OCI-M1 (cell line): ENCODE measurements at regions not wholly inside any gene's neighbourhood (a gene's known extent, or its start where the extent isn't known, plus 50 kb on each side); places are given as distances from the start of the nearest gene placed in this dataset.
A peak's percentile ranks its signal among the peaks of the same experiment; 100 is the strongest.
"Not testable (repeated sequence)": the region's sequence is repeated elsewhere in the genome, so short reads cannot be mapped to it uniquely, and the experiment has no call there.

Experiments
- DNase-seq: peaks from one replicate; lab custom pipeline; 2025; lab: John Stamatoyannopoulos, UW

DNA sequence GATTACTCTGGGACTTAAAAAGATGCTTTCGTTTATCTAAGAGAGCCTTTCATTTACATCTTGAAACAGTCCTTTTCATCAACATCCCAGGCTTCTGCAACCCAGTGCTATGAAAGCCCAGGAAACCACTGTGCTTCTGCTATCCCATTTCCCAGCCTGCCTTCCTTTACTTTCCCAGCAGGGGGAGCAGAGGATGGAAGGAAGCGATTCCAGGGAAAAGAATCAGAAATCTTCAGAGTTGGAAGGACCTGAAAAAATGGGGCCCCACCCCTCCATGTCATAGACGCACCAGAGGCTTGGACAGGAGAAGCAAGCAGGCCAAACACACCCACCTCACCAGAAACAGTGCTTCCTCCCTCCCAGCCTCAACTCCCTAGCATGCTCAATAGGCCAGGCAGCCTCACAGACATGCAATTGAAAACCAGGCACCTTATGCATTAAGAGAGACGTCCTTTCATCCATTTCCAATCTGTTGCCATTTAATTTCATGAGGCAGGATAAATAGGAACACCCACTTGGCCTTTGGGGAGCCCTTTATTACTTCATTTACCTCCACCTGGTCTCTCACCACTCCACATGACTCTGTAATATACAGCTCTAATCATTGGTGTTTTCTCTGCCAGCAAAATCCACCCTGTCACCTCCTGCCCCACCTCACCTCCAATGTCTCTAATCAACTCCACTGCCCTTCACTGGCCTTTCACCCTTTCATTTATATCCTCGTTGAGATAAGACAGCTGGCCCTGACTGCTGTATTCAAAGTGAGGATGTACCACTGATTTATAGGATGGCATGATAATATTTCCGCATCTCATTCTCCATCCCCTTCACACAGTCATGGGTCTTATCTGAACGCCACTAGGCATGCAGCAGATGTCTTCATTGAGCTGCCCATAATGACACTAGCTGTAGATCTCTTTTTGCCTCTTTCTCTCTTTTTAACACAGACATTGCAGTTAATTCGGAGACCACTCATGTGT lies 583.9 kb downstream of the NTRK3 start:
- DNase-seq, result peak; percentile 24

DNA sequence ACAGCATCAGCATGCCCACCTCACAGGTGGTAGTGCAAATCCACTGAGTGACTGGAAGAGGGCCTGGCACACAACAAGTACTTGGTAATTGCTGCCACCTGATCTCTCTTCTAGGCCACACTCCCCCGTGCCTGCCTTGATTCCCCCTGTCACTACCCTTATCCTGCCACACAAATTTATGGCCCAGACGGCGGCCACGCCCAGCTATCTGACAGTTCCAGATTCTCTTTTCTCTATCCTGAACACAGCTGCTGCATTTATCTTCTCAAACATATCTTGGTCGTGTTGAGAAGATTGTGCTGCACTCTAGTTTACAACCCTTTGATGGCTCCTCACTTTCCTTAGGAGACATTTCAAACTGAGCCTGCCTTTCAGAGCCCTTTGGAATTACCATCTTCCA lies 585.2 kb downstream of the NTRK3 start:
- DNase-seq, result peak; percentile 84

- no peak for DNase-seq
These were observed 586.7 kb downstream of the NTRK3 start for GRCh38 chr15:87669846-87670245.

DNA sequence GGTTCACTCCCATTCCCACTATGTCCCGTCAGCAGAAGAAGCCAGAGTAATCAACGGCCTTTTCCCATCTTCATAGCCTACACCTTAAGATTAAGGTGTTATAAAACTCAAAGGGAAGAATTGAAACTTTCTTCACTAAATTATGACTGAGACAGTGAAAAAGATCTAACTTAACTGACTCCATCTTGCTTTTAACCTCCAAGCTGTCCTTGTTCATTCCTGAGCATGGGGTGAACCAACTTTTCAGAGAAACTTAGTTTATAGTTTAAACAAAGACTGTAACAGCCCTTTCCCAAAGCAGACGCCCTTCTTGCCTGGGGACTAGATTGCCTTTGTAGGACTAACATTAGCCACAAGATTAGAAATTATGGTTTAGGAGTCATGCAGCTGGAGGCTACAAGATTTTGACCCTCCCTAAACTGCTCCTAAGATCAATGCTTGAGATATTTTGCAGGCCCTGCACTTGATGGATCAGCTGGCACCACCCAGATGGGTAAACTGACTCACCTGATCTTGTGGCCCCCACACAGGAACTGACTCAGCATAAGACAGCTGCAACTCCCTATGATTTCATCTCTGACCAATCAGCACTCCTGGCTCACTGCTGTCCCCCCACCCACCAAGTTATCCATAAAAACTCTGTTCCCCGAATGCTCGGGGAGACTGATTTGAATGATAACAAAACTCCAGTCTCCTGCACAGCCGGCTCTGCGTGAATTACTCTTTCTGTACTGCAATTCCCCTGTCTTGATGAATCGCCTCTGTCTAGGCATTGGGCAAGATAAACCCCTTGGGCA lies 587.6 kb downstream of the NTRK3 start:
- not testable (repeated sequence) for DNase-seq

GRCh38 chr15:87667643-87668042 lies 588.9 kb downstream of the NTRK3 start:
- peak; percentile 33 for DNase-seq

GRCh38 chr15:87662575-87662974 lies 594.0 kb downstream of the NTRK3 start:
- DNase-seq, result no peak

DNA sequence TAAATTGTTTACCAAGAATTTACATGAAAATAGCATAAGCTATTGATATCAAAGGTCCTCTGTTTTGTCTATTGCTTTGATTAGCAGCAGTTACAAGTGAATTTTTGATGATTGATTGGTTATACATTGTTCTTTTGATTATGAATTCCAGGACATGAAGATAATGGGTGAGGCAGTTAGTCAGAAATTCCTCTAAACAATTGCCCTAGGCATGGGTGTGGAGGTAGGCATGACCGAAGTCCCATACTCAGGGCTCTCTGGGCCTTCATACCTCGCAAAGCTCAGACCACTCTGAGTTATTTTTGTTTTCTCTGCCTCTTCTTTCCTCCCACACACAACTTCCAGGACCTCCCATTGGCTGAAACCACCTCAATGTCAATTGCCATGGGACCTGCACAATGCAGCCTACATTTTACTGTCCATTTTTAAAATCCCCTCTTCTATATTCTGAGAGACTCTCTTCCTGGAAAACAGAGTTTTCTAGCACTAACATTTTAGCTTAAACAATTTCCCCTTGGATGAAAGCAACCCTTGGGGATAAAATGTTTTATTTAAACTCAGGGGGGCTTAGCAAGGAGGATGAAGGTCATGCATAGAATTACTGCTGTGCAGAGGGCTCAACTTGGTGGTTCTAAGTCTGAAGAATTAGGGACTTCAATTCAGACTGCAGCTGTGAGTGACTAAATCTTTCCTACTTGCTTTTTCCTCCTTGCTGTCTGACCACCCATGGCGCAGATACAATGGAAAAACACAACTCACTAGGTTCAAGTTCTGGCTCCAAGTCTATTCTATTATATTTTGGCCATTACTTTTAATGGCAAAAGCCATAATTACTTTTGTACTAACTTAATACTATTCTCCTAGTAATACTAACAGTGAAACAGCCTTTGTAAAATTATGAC lies 594.8 kb downstream of the NTRK3 start:
- peak; percentile 7 for DNase-seq

GRCh38 chr15:87660251-87661129 lies 596.0 kb downstream of the NTRK3 start:
- DNase-seq, result peak; percentile 39

GRCh38 chr15:87656372-87656771 lies 600.2 kb downstream of the NTRK3 start:
- no peak for DNase-seq

- DNase-seq, result peak; percentile 52
These were observed 602.9 kb downstream of the NTRK3 start for GRCh38 chr15:87653646-87654045.

GRCh38 chr15:87649175-87649574 lies 607.4 kb downstream of the NTRK3 start:
- no peak for DNase-seq

- DNase-seq, result no peak
These were observed 608.3 kb downstream of the NTRK3 start for GRCh38 chr15:87648278-87648677.

- DNase-seq, result no peak
These were observed 610.8 kb downstream of the NTRK3 start for GRCh38 chr15:87645723-87646122.

GRCh38 chr15:87642997-87643396 lies 613.5 kb downstream of the NTRK3 start:
- not testable (repeated sequence) for DNase-seq

GRCh38 chr15:87639305-87640011 lies 617.1 kb downstream of the NTRK3 start:
- DNase-seq, result no peak

DNA sequence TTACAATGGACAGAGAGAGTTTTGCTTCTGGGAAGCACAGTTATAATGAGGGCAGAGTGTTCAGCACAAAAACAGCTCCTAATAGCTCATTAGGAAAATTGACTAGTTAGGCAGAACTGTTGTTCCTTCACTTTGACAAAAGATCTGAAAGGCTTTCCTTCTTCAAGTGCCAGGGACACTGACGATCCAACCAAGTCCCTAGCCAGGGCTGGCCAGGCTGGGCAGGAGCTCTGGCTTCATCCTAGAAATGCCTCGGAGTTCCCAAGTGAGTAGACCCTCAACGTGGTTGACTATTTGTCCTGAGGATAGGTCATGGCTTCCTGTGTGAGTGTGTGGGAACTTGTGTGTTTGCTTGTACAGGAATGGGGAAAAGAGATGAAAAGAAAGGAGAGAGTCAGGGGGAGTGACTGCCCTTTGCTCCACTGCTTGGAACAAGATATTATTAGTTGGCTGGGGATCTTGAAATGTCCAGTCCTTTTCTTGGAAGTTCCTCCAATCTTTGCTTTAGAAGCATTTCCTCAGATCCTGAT lies 617.9 kb downstream of the NTRK3 start:
- no peak for DNase-seq

GRCh38 chr15:87634361-87634760 lies 622.2 kb downstream of the NTRK3 start:
- no peak for DNase-seq

DNA sequence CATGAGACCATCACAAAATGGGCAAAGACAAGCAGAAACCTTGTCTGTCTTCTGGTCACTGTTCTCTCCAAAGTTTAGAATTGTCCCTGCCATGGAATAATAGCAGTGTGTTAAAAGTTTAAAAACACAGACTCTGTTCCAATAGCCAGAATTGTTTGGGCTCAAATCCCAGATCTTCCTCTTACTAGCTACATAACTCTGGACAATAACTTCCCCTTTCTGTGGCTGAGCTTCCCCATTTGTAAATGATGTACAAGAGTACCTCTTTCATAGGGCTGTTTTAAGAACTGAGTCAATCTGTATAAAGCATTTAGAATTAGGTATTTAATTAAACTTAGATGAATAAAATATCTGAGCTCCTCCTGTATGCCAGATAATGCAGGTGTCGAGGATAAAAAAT lies 623.0 kb downstream of the NTRK3 start:
- DNase-seq, result peak; percentile 78

DNA sequence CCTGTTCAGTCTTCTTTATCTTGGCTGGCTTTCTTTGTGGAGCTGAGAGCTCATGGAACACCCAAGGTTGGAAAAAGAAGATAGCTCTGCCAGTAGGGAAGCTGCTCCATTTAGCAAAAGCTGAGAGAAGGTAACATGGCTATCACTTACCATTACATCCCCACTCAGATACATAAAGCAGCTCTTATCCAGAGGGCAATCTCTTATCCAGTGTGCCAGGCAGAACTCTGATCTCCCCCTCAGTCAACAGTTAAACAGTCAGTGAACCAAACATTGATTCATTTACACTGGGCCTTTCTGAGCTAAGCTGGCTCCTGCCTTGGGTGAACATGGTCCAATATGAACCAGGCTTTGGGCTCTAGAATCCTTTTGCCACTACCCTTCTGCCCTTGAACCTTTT lies 624.2 kb downstream of the NTRK3 start:
- peak; percentile 45 for DNase-seq

DNA sequence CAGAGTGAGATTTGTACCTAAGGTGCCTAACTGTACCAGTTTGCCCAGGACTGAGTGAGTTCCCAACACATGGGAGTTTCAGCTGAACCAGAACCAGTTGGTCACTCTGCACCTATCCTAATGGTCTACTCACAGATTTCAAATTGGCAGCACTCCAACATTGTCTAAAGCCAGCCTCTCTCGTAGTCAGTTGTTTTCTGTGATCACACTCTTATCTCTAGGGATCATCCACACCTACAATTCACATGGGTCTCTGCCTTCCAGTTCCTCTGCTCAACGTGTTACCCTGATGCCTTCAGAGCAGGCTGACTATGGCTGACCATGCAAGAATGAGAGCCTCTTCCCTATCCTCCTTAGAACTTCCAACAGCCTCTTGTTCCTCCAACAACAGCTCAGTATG lies 624.8 kb downstream of the NTRK3 start:
- peak; percentile 31 for DNase-seq
